Chondrocyte (in vitro differentiated cells): ENCODE measurements at regions not wholly inside any gene's neighbourhood (a gene's known extent, or its start where the extent isn't known, plus 50 kb on each side); places are given as distances from the start of the nearest gene placed in this dataset.

ENCODE experiments used
- DNase-seq: peaks from one replicate; pipeline ENCODE4 v3.0.0; 2021; ENCODE audit warnings: mixed read lengths, low spot score
- H3K27ac Mint-ChIP-seq: one replicate; pipeline ENCODE4 v1.8.0; 2021; ENCODE audit warnings: mild to moderate bottlenecking, moderate library complexity, mixed read lengths; ENCODE audit not compliant: unreplicated experiment
- H3K27me3 Mint-ChIP-seq: 2 replicates; pipeline ENCODE4 v1.8.0; 2021; ENCODE audit warnings: low read depth, mixed read lengths
- H3K36me3 Mint-ChIP-seq: 2 replicates; pipeline ENCODE4 v1.8.0; 2021; ENCODE audit warnings: low read depth, mixed read lengths
- H3K4me1 Mint-ChIP-seq: 2 replicates; pipeline ENCODE4 v1.8.0; 2021; ENCODE audit warnings: low read depth, mild to moderate bottlenecking, mixed read lengths
- H3K4me3 Mint-ChIP-seq: one replicate; pipeline ENCODE4 v1.8.0; 2021; ENCODE audit warnings: mild to moderate bottlenecking, moderate library complexity, mixed read lengths; ENCODE audit not compliant: unreplicated experiment
- H3K9me3 Mint-ChIP-seq: 2 replicates; pipeline ENCODE4 v1.8.0; 2021; ENCODE audit warnings: low read depth, mixed read lengths
- TF ChIP-seq, protein P1 (sequence below): fragments of 200-600 bp; sonication (generic); IDR thresholded peaks from 2 replicates; pipeline ENCODE4 v1.5.0; 2021; ENCODE audit warnings: antibody characterized with exemption, mild to moderate bottlenecking, moderate library complexity

DNA sequence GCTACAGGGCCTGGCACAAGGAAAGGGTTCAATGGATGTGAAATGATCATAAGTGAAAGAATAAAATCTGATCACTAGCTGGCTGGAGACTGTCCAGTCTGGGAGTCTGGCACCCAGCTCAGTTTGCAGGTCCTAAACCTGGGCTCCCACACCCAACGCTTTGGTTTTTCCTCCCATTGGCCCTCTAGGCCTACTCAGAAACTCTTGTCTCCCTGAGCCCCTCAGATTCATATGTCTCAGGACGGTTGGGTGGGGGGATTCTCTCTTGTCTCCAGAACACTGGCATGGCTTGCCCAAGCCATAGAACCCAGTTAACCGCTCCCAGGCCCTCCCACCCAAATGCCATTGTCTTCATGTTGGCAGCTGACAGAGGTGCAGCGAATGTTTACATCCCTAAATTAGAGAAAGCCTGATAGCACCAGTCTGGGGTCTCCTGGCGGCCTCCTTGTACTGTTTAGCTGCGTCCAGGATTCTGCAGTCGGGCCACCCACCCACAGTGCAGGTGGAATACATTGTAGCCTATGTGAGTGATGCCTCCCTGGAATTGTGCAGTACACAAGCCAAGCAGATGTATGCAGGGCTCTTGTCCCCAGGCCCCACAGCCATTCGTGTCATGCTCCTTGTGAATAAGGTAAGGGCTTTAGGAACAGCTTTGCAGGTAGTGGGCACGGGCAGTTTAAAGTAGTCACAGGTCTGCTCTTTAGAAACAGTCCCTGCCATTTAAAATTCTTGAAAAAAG lies 266.3 kb downstream of the XXYLT1 start:
- Mint-ChIP-seq H3K27me3 (peaks cover 19% of the 10 kb centered on the region), H3K9me3 (peaks cover 2% of the 10 kb centered on the region), H3K4me3 (no peak overlapping the region), H3K36me3 (no peaks in the 10 kb centered on the region), H3K4me1 (peaks cover 13% of the 10 kb centered on the region), H3K27ac (no peak overlapping the region)
- TF ChIP-seq, protein P1, sequence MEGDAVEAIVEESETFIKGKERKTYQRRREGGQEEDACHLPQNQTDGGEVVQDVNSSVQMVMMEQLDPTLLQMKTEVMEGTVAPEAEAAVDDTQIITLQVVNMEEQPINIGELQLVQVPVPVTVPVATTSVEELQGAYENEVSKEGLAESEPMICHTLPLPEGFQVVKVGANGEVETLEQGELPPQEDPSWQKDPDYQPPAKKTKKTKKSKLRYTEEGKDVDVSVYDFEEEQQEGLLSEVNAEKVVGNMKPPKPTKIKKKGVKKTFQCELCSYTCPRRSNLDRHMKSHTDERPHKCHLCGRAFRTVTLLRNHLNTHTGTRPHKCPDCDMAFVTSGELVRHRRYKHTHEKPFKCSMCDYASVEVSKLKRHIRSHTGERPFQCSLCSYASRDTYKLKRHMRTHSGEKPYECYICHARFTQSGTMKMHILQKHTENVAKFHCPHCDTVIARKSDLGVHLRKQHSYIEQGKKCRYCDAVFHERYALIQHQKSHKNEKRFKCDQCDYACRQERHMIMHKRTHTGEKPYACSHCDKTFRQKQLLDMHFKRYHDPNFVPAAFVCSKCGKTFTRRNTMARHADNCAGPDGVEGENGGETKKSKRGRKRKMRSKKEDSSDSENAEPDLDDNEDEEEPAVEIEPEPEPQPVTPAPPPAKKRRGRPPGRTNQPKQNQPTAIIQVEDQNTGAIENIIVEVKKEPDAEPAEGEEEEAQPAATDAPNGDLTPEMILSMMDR: no peak
- DNase-seq: no peak

DNA sequence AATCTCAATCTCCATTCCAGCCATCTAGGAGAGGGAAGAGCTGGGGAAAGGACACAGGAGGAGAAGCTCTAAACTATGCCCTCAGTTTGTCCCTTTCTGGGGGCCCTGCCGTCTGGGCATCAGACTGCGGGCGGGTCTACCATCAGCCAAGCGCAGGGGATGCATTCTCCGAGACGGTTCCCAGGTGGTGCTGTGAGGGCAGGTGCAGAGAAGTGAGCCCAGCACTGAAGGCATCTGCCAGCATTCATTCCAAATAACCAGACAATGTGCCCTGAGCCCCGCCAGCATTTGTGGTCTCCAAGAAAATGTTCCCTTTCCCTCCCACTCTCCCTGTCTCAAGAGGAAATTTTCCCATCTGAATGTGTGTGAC lies 265.7 kb downstream of the XXYLT1 start:
- DNase-seq: no peak
- Mint-ChIP-seq H3K36me3 (no peaks in the 10 kb centered on the region), H3K27ac (no peak overlapping the region), H3K27me3 (peaks cover 19% of the 10 kb centered on the region), H3K4me3 (no peak overlapping the region), H3K4me1 (peaks cover 13% of the 10 kb centered on the region), H3K9me3 (peaks cover 2% of the 10 kb centered on the region)
- TF ChIP-seq, protein P1: no peak

DNA sequence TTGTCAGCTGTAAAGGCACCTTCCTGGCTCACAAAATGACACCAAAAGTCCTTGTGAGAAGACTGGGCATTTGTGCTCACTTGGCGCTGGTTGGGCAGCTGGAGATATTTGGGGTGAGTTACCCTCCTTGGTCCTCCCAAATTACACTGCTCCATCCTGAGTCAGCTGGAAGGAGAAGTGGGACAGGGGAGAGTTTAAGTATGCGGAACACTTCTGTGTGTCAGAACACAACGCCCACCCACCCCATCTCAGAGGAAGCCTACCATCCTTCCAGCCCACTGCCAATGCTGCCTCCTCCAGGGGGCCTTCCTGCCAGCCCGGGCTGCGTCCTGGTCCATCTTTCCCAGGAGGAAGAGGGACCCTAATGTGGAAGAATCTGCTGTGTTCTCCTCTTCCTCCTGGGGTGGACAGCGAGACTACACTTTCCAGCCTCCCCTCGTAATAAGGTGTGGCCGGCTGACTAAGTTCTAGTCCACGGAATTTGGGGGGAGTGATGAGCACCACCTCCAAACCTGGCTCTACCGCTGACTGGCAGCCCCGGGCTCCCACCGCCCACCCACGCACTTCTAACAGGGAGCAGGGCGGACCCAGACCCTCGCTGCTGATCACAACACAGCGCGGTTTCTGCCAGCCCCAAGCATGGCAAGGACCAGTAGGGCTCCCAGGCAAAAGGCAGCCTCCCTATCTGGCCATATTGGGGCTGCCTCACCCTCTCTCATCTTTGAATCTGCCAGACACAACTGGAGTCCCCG lies 265.0 kb downstream of the XXYLT1 start:
- Mint-ChIP-seq H3K27me3 (peaks cover 19% of the 10 kb centered on the region), H3K4me3 (no peak overlapping the region), H3K9me3 (peaks cover 2% of the 10 kb centered on the region), H3K4me1 (peaks cover 13% of the 10 kb centered on the region), H3K36me3 (no peaks in the 10 kb centered on the region), H3K27ac (no peak overlapping the region)
- TF ChIP-seq, protein P1: no peak
- no peak for DNase-seq

DNA sequence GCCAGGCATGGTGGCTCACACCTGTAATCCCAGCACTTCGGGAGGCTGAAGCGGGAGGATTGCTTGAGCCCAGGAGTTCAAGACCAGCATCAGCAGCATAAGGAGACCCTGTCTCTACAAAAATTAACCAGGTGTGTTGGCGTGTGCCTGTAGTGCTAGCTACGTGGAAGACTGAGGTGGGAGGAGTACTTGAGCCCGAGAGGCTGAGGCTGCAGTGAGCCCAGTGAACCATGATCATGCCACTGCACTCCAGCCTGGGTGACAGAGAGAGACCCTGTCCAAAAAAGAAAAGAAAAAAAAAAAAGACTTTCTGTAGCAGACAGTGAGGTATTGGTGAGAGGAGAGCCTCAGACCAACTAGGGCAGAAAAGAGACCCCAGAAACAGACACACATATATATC lies 263.8 kb downstream of the XXYLT1 start:
- H3K27me3 Mint-ChIP-seq: peaks cover 17% of the 10 kb centered on the region
- peaks cover 11% of the 10 kb centered on the region for H3K4me1 Mint-ChIP-seq
- H3K9me3 Mint-ChIP-seq: peaks cover 2% of the 10 kb centered on the region
- DNase-seq: no peak
- H3K4me3 Mint-ChIP-seq: no peak overlapping the region
- H3K27ac Mint-ChIP-seq: no peak overlapping the region
- no peaks in the 10 kb centered on the region for H3K36me3 Mint-ChIP-seq
- TF ChIP-seq, protein P1: no peak

DNA sequence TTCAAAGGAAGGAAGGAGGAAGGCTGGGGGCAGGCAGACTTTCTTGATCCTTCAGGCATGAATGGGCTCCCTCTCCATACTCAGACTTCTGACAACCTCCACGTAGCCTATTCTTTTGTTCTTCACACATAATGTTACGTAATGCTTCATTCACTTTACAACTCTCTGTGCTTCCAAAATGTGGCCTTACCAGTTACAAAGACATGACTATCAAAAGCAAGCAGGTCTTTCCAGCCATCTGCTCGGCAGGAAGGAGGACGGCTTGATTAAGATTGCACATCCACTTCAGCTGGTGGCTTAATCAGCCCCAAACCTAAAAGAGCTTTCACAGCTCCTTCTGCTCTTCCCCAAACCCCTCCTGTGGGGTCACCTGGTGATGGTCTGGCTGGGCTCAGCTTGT lies 263.2 kb downstream of the XXYLT1 start:
- TF ChIP-seq, protein P1: no peak
- H3K27ac Mint-ChIP-seq: no peak overlapping the region

More for the DNA sequence above, 263.2 kb downstream of the XXYLT1 start:
- Mint-ChIP-seq H3K4me1 (peaks cover 5% of the 10 kb centered on the region), H3K36me3 (no peaks in the 10 kb centered on the region), H3K27me3 (peaks cover 17% of the 10 kb centered on the region), H3K4me3 (no peak overlapping the region), H3K9me3 (peaks cover 2% of the 10 kb centered on the region)
- no peak for DNase-seq
